ENCODE measurements at regions not wholly inside any gene's neighbourhood (a gene's known extent, or its start where the extent isn't known, plus 50 kb on each side); places are given as distances from the start of the nearest gene placed in this dataset.

GRCh38 chr10:76679030-76679429 is 958.6 kb downstream of the KCNMA1 start:
- H3K27me3 ChIP-seq (ENCODE audit: control insufficient read depth, insufficient read depth, low read length), result no peaks in the 10 kb centered on the region
- peaks cover 8% of the 10 kb centered on the region for H3K4me1 ChIP-seq (ENCODE audit: control insufficient read depth, insufficient read depth, low read length)
- H3K36me3 ChIP-seq (ENCODE audit: control insufficient read depth, insufficient read depth, low read length), result no peaks in the 10 kb centered on the region
- H3K27ac ChIP-seq (ENCODE audit: low read depth, low read length), result no peak overlapping the region
- H3K4me3 ChIP-seq (ENCODE audit: low read depth, low read length), result no peak overlapping the region
- H3K9me3 ChIP-seq (ENCODE audit: control insufficient read depth, insufficient read depth, low read length), result no peaks in the 10 kb centered on the region
- peak in 1 of 6 donors; percentile 43 for DNase-seq (ENCODE audit: low read depth in 4 of 6, low spot score in 6 of 6)
- 25% methylated on average over 2 of the region's 2 CpGs for WGBS (ENCODE audit: insufficient coverage)

- DNase-seq (ENCODE audit: low read depth in 4 of 6, low spot score in 6 of 6), result peak in 1 of 6 donors; percentile 79
- WGBS (ENCODE audit: insufficient coverage), result 29% methylated on average over 3 of the region's 4 CpGs
- Histone ChIP-seq H3K9me3 (ENCODE audit: control insufficient read depth, insufficient read depth, low read length) (no peaks in the 10 kb centered on the region), H3K4me3 (ENCODE audit: low read depth, low read length) (no peak overlapping the region), H3K27ac (ENCODE audit: low read depth, low read length) (peak overlapping the region; percentile 49), H3K4me1 (ENCODE audit: control insufficient read depth, insufficient read depth, low read length) (peaks cover 8% of the 10 kb centered on the region), H3K27me3 (ENCODE audit: control insufficient read depth, insufficient read depth, low read length) (no peaks in the 10 kb centered on the region), H3K36me3 (ENCODE audit: control insufficient read depth, insufficient read depth, low read length) (no peaks in the 10 kb centered on the region)
Measured at GRCh38 chr10:76675951-76676587, 961.5 kb downstream of the KCNMA1 start.

- Histone ChIP-seq H3K36me3 (ENCODE audit: control insufficient read depth, insufficient read depth, low read length) (no peaks in the 10 kb centered on the region), H3K27me3 (ENCODE audit: control insufficient read depth, insufficient read depth, low read length) (no peaks in the 10 kb centered on the region), H3K4me1 (ENCODE audit: control insufficient read depth, insufficient read depth, low read length) (peaks cover 8% of the 10 kb centered on the region), H3K4me3 (ENCODE audit: low read depth, low read length) (no peak overlapping the region), H3K9me3 (ENCODE audit: control insufficient read depth, insufficient read depth, low read length) (no peaks in the 10 kb centered on the region), H3K27ac (ENCODE audit: low read depth, low read length) (peak overlapping the region; percentile 49)
- no peak for DNase-seq (ENCODE audit: low read depth in 4 of 6, low spot score in 6 of 6)
- no CpG with 5 or more reads among the region's 3 CpGs for WGBS (ENCODE audit: insufficient coverage)
Measured at GRCh38 chr10:76675561-76675950, 962.1 kb downstream of the KCNMA1 start.

- 67% methylated on average over 1 of the region's 4 CpGs for WGBS (ENCODE audit: insufficient coverage)
- no peak overlapping the region for H3K4me3 ChIP-seq (ENCODE audit: low read depth, low read length)
- no peak overlapping the region for H3K27ac ChIP-seq (ENCODE audit: low read depth, low read length)
- H3K27me3 ChIP-seq (ENCODE audit: control insufficient read depth, insufficient read depth, low read length), result no peaks in the 10 kb centered on the region
- no peaks in the 10 kb centered on the region for H3K9me3 ChIP-seq (ENCODE audit: control insufficient read depth, insufficient read depth, low read length)
- H3K4me1 ChIP-seq (ENCODE audit: control insufficient read depth, insufficient read depth, low read length), result no peaks in the 10 kb centered on the region
- no peak for DNase-seq (ENCODE audit: low read depth in 4 of 6, low spot score in 6 of 6)
- H3K36me3 ChIP-seq (ENCODE audit: control insufficient read depth, insufficient read depth, low read length), result no peaks in the 10 kb centered on the region
Measured at GRCh38 chr10:76667408-76668370, 969.9 kb downstream of the KCNMA1 start.

- H3K4me1 ChIP-seq (ENCODE audit: control insufficient read depth, insufficient read depth, low read length), result no peaks in the 10 kb centered on the region
- H3K9me3 ChIP-seq (ENCODE audit: control insufficient read depth, insufficient read depth, low read length), result no peaks in the 10 kb centered on the region
- no peak for DNase-seq (ENCODE audit: low read depth in 4 of 6, low spot score in 6 of 6)
- H3K36me3 ChIP-seq (ENCODE audit: control insufficient read depth, insufficient read depth, low read length), result no peaks in the 10 kb centered on the region
- no peak overlapping the region for H3K4me3 ChIP-seq (ENCODE audit: low read depth, low read length)
- no peak overlapping the region for H3K27ac ChIP-seq (ENCODE audit: low read depth, low read length)
- H3K27me3 ChIP-seq (ENCODE audit: control insufficient read depth, insufficient read depth, low read length), result no peaks in the 10 kb centered on the region
- no CpG with 5 or more reads among the region's 1 CpG for WGBS (ENCODE audit: insufficient coverage)
Measured at GRCh38 chr10:76666891-76667290, 970.7 kb downstream of the KCNMA1 start.

- Histone ChIP-seq H3K27me3 (ENCODE audit: control insufficient read depth, insufficient read depth, low read length) (no peaks in the 10 kb centered on the region), H3K36me3 (ENCODE audit: control insufficient read depth, insufficient read depth, low read length) (no peaks in the 10 kb centered on the region), H3K4me3 (ENCODE audit: low read depth, low read length) (no peak overlapping the region), H3K27ac (ENCODE audit: low read depth, low read length) (no peak overlapping the region), H3K4me1 (ENCODE audit: control insufficient read depth, insufficient read depth, low read length) (no peaks in the 10 kb centered on the region), H3K9me3 (ENCODE audit: control insufficient read depth, insufficient read depth, low read length) (no peaks in the 10 kb centered on the region)
- WGBS (ENCODE audit: insufficient coverage), result no CpG with 5 or more reads among the region's 4 CpGs
- no peak for DNase-seq (ENCODE audit: low read depth in 4 of 6, low spot score in 6 of 6)
Measured at GRCh38 chr10:76665029-76665428, 972.6 kb downstream of the KCNMA1 start.

GRCh38 chr10:76657337-76658012 is 980.1 kb downstream of the KCNMA1 start:
- Histone ChIP-seq H3K9me3 (ENCODE audit: control insufficient read depth, insufficient read depth, low read length) (peaks cover 2% of the 10 kb centered on the region), H3K27ac (ENCODE audit: low read depth, low read length) (no peak overlapping the region), H3K4me1 (ENCODE audit: control insufficient read depth, insufficient read depth, low read length) (no peaks in the 10 kb centered on the region), H3K27me3 (ENCODE audit: control insufficient read depth, insufficient read depth, low read length) (no peaks in the 10 kb centered on the region), H3K4me3 (ENCODE audit: low read depth, low read length) (no peak overlapping the region), H3K36me3 (ENCODE audit: control insufficient read depth, insufficient read depth, low read length) (no peaks in the 10 kb centered on the region)
- no peak for DNase-seq (ENCODE audit: low read depth in 4 of 6, low spot score in 6 of 6)

- no peaks in the 10 kb centered on the region for H3K9me3 ChIP-seq (ENCODE audit: control insufficient read depth, insufficient read depth, low read length)
- H3K36me3 ChIP-seq (ENCODE audit: control insufficient read depth, insufficient read depth, low read length), result no peaks in the 10 kb centered on the region
- WGBS (ENCODE audit: insufficient coverage), result 95% methylated on average over 2 of the region's 4 CpGs
- H3K4me3 ChIP-seq (ENCODE audit: low read depth, low read length), result no peak overlapping the region
- H3K27me3 ChIP-seq (ENCODE audit: control insufficient read depth, insufficient read depth, low read length), result no peaks in the 10 kb centered on the region
- no peaks in the 10 kb centered on the region for H3K4me1 ChIP-seq (ENCODE audit: control insufficient read depth, insufficient read depth, low read length)
- H3K27ac ChIP-seq (ENCODE audit: low read depth, low read length), result no peak overlapping the region
- DNase-seq (ENCODE audit: low read depth in 4 of 6, low spot score in 6 of 6), result peak in 1 of 6 donors; percentile 43
Measured at GRCh38 chr10:76651154-76651553, 986.5 kb downstream of the KCNMA1 start.

GRCh38 chr10:76649723-76650127 is 987.9 kb downstream of the KCNMA1 start:
- no peaks in the 10 kb centered on the region for H3K36me3 ChIP-seq (ENCODE audit: control insufficient read depth, insufficient read depth, low read length)
- peaks cover 3% of the 10 kb centered on the region for H3K4me1 ChIP-seq (ENCODE audit: control insufficient read depth, insufficient read depth, low read length)
- no peaks in the 10 kb centered on the region for H3K27me3 ChIP-seq (ENCODE audit: control insufficient read depth, insufficient read depth, low read length)
- no peak overlapping the region for H3K4me3 ChIP-seq (ENCODE audit: low read depth, low read length)
- DNase-seq (ENCODE audit: low read depth in 4 of 6, low spot score in 6 of 6), result peak in 1 of 6 donors; percentile 7
- WGBS (ENCODE audit: insufficient coverage), result 60% methylated on average over 1 of the region's 3 CpGs
- H3K27ac ChIP-seq (ENCODE audit: low read depth, low read length), result no peak overlapping the region
- no peaks in the 10 kb centered on the region for H3K9me3 ChIP-seq (ENCODE audit: control insufficient read depth, insufficient read depth, low read length)
